GM12864 (cell line): ENCODE measurements at regions not wholly inside any gene's neighbourhood (a gene's known extent, or its start where the extent isn't known, plus 50 kb on each side); places are given as distances from the start of the nearest gene placed in this dataset.

Source experiments
- DNase-seq: peaks from one replicate; pipeline ENCODE4 v3.0.0-alpha.2; 2011; ENCODE audit warnings: low read depth
- H3K4me3 ChIP-seq: 2 replicates; pipeline ENCODE4 v1.5.1; 2011; ENCODE audit warnings: mild to moderate bottlenecking, low read depth, low read length, control low read depth
- CTCF ChIP-seq: IDR thresholded peaks from 2 replicates; pipeline ENCODE4 v1.5.1; 2011; ENCODE audit warnings: low read depth, mild to moderate bottlenecking, moderate library complexity, low read length, control low read depth, inconsistent platforms; ENCODE audit errors: missing control alignments

GRCh38 chr4:130403221-130403620 lies 1307.3 kb downstream of the C4orf33 start:
- TF ChIP-seq CTCF, result no peak

GRCh38 chr4:130416228-130416627 lies 1320.3 kb downstream of the C4orf33 start:
- TF ChIP-seq CTCF, result no peak
- no peak overlapping the region for H3K4me3 ChIP-seq
- no peak for DNase-seq

More at GRCh38 chr4:130403221-130403620, 1307.3 kb downstream of the C4orf33 start:
- no peak overlapping the region for H3K4me3 ChIP-seq
- no peak for DNase-seq

- H3K4me3 ChIP-seq, result no peak overlapping the region
- TF ChIP-seq CTCF, result no peak
- no peak for DNase-seq
Measured at GRCh38 chr4:130419211-130419975, 1323.4 kb downstream of the C4orf33 start.

GRCh38 chr4:130422261-130422660 lies 1326.3 kb downstream of the C4orf33 start:
- no peak for TF ChIP-seq CTCF
- H3K4me3 ChIP-seq, result no peak overlapping the region
- DNase-seq, result no peak

GRCh38 chr4:130424211-130424610 lies 1328.3 kb downstream of the C4orf33 start:
- no peak for TF ChIP-seq CTCF
- no peak overlapping the region for H3K4me3 ChIP-seq

GRCh38 chr4:130432289-130432688 lies 1336.3 kb downstream of the C4orf33 start:
- DNase-seq, result no peak
- no peak overlapping the region for H3K4me3 ChIP-seq
- no peak for TF ChIP-seq CTCF

More at GRCh38 chr4:130424211-130424610, 1328.3 kb downstream of the C4orf33 start:
- no peak for DNase-seq

GRCh38 chr4:130449741-130450140 lies 1353.8 kb downstream of the C4orf33 start:
- no peak for DNase-seq
- no peak overlapping the region for H3K4me3 ChIP-seq
- TF ChIP-seq CTCF, result no peak
